Testis (tissue), 2 donors: ENCODE measurements at regions not wholly inside any gene's neighbourhood (a gene's known extent, or its start where the extent isn't known, plus 50 kb on each side); places are given as distances from the start of the nearest gene placed in this dataset.

Source experiments
- POLR2A ChIP-seq: fragments of 450-650 bp; IDR thresholded peaks from one replicate; pipeline ENCODE4 v1.6.1; 2017; ENCODE audit warnings: antibody characterized with exemption, mild to moderate bottlenecking, moderate library complexity
- TF ChIP-seq, protein P1 (sequence below), 3 experiments: fragments of 450-650 bp in 2 of 3; fragments of 200-600 bp in 1 of 3; sonication (generic) in 1 of 3; IDR thresholded peaks; one replicate each; pipeline ENCODE4 v1.5.1; 2016 to 2019; ENCODE audit warnings: antibody characterized with exemption in 3 of 3, mild to moderate bottlenecking in 2 of 3, moderate library complexity in 1 of 3

- TF ChIP-seq, protein P1, sequence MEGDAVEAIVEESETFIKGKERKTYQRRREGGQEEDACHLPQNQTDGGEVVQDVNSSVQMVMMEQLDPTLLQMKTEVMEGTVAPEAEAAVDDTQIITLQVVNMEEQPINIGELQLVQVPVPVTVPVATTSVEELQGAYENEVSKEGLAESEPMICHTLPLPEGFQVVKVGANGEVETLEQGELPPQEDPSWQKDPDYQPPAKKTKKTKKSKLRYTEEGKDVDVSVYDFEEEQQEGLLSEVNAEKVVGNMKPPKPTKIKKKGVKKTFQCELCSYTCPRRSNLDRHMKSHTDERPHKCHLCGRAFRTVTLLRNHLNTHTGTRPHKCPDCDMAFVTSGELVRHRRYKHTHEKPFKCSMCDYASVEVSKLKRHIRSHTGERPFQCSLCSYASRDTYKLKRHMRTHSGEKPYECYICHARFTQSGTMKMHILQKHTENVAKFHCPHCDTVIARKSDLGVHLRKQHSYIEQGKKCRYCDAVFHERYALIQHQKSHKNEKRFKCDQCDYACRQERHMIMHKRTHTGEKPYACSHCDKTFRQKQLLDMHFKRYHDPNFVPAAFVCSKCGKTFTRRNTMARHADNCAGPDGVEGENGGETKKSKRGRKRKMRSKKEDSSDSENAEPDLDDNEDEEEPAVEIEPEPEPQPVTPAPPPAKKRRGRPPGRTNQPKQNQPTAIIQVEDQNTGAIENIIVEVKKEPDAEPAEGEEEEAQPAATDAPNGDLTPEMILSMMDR (IDR thresholded peaks at IDR 0.05), result no peak
- no peak for TF ChIP-seq POLR2A
Observed at GRCh38 chr17:13765701-13766100, 164.0 kb upstream of the HS3ST3A1 start.
